Osteocyte (in vitro differentiated cells): ENCODE measurements at regions not wholly inside any gene's neighbourhood (a gene's known extent, or its start where the extent isn't known, plus 50 kb on each side); places are given as distances from the start of the nearest gene placed in this dataset.

Experiments
- DNase-seq: peaks from one replicate; pipeline ENCODE4 v3.0.0; 2021; ENCODE audit warnings: mixed read lengths; ENCODE audit not compliant: unreplicated experiment; ENCODE audit errors: extremely low spot score
- H3K27ac Mint-ChIP-seq: one replicate; pipeline ENCODE4 v1.8.0; 2021; ENCODE audit warnings: mild to moderate bottlenecking, mixed read lengths; ENCODE audit not compliant: unreplicated experiment
- H3K27me3 Mint-ChIP-seq: one replicate; pipeline ENCODE4 v1.8.0; 2021; ENCODE audit warnings: mixed read lengths; ENCODE audit not compliant: unreplicated experiment
- H3K36me3 Mint-ChIP-seq: one replicate; pipeline ENCODE4 v1.8.0; 2021; ENCODE audit warnings: mixed read lengths; ENCODE audit not compliant: unreplicated experiment
- H3K4me1 Mint-ChIP-seq: one replicate; pipeline ENCODE4 v1.8.0; 2021; ENCODE audit warnings: mixed read lengths; ENCODE audit not compliant: unreplicated experiment
- H3K4me3 Mint-ChIP-seq: one replicate; pipeline ENCODE4 v1.8.0; 2021; ENCODE audit warnings: mild to moderate bottlenecking, moderate library complexity, mixed read lengths; ENCODE audit not compliant: unreplicated experiment
- H3K9me3 Mint-ChIP-seq: one replicate; pipeline ENCODE4 v1.8.0; 2021; ENCODE audit warnings: mixed read lengths; ENCODE audit not compliant: unreplicated experiment
- CTCF ChIP-seq: fragments of 200-600 bp; sonication (generic); IDR thresholded peaks from 2 replicates; pipeline ENCODE4 v1.5.0; 2021; ENCODE audit warnings: antibody characterized with exemption, mild to moderate bottlenecking, moderate library complexity

- TF ChIP-seq CTCF, result no peak
- Mint-ChIP-seq H3K27me3 (no peaks in the 10 kb centered on the region), H3K9me3 (no peaks in the 10 kb centered on the region), H3K27ac (no peak overlapping the region), H3K36me3 (no peaks in the 10 kb centered on the region), H3K4me1 (peaks cover 18% of the 10 kb centered on the region), H3K4me3 (no peak overlapping the region)
- DNase-seq, result no peak
Measured at GRCh38 chr13:48842316-48842715, 133.4 kb upstream of the FNDC3A start.

GRCh38 chr13:48843630-48844380 lies 131.9 kb upstream of the FNDC3A start:
- DNase-seq, result no peak
- no peaks in the 10 kb centered on the region for H3K36me3 Mint-ChIP-seq
- H3K27ac Mint-ChIP-seq, result no peak overlapping the region
- H3K27me3 Mint-ChIP-seq, result no peaks in the 10 kb centered on the region
- peaks cover 16% of the 10 kb centered on the region for H3K4me1 Mint-ChIP-seq
- TF ChIP-seq CTCF, result no peak
- no peaks in the 10 kb centered on the region for H3K9me3 Mint-ChIP-seq
- H3K4me3 Mint-ChIP-seq, result no peak overlapping the region

GRCh38 chr13:48844676-48845075 lies 131.0 kb upstream of the FNDC3A start:
- H3K27me3 Mint-ChIP-seq, result no peaks in the 10 kb centered on the region
- TF ChIP-seq CTCF, result no peak
- H3K36me3 Mint-ChIP-seq, result no peaks in the 10 kb centered on the region
- H3K27ac Mint-ChIP-seq, result no peak overlapping the region
- DNase-seq, result no peak
- H3K4me1 Mint-ChIP-seq, result peaks cover 16% of the 10 kb centered on the region
- H3K4me3 Mint-ChIP-seq, result no peak overlapping the region
- H3K9me3 Mint-ChIP-seq, result no peaks in the 10 kb centered on the region

- H3K27me3 Mint-ChIP-seq, result no peaks in the 10 kb centered on the region
- H3K4me3 Mint-ChIP-seq, result no peak overlapping the region
- no peaks in the 10 kb centered on the region for H3K36me3 Mint-ChIP-seq
- H3K9me3 Mint-ChIP-seq, result no peaks in the 10 kb centered on the region
- DNase-seq, result no peak
- TF ChIP-seq CTCF, result no peak
- H3K27ac Mint-ChIP-seq, result no peak overlapping the region
- peaks cover 5% of the 10 kb centered on the region for H3K4me1 Mint-ChIP-seq
Measured at GRCh38 chr13:48849515-48849914, 126.2 kb upstream of the FNDC3A start.

GRCh38 chr13:48851707-48852106 lies 124.0 kb upstream of the FNDC3A start:
- Mint-ChIP-seq H3K36me3 (no peaks in the 10 kb centered on the region), H3K27ac (no peak overlapping the region), H3K4me1 (peaks cover 5% of the 10 kb centered on the region), H3K27me3 (no peaks in the 10 kb centered on the region), H3K9me3 (no peaks in the 10 kb centered on the region), H3K4me3 (no peak overlapping the region)
- DNase-seq, result no peak
- no peak for TF ChIP-seq CTCF
